GM23338 (cell line): ENCODE measurements at regions not wholly inside any gene's neighbourhood (a gene's known extent, or its start where the extent isn't known, plus 50 kb on each side); places are given as distances from the start of the nearest gene placed in this dataset.

Experiments
- CREB1 ChIP-seq: fragments of 250-450 bp; sonication (Bioruptor Pico); IDR thresholded peaks from 2 replicates; pipeline ENCODE4 v1.5.0; 2020; ENCODE audit warnings: low read depth, mild to moderate bottlenecking, moderate library complexity
- CTCF ChIP-seq, 2 experiments: fragments of 200-600 bp in 1 of 2; sonication (generic) in 1 of 2; conservative IDR thresholded peaks; 2 replicates each; pipeline versions ENCODE4 v1.5.1 to v1.6.1; 2016 to 2017; ENCODE audit warnings: antibody characterized with exemption in 2 of 2, low read depth in 2 of 2, mild to moderate bottlenecking in 2 of 2, moderate library complexity in 1 of 2
- EZH2 ChIP-seq: fragments of 200-600 bp; sonication (generic); IDR thresholded peaks from one replicate; pipeline ENCODE4 v1.8.0; 2017; ENCODE audit warnings: antibody characterized with exemption, mild to moderate bottlenecking, low read depth; ENCODE audit not compliant: unreplicated experiment
- EZH2phosphoT487 ChIP-seq: fragments of 200-600 bp; sonication (generic); IDR thresholded peaks from one replicate; pipeline ENCODE4 v1.8.1; 2018; ENCODE audit warnings: antibody characterized with exemption; ENCODE audit not compliant: unreplicated experiment
- JUNB ChIP-seq: IDR thresholded peaks from one replicate; pipeline ENCODE4 v1.6.1; 2016; ENCODE audit warnings: antibody characterized with exemption; ENCODE audit not compliant: unreplicated experiment
- POLR2AphosphoS5 ChIP-seq: IDR thresholded peaks from 2 replicates; pipeline ENCODE4 v1.6.1; 2016; ENCODE audit warnings: antibody characterized with exemption, low read depth
- REST ChIP-seq: IDR thresholded peaks from one replicate; pipeline ENCODE4 v1.6.1; 2018; ENCODE audit warnings: antibody characterized with exemption; ENCODE audit not compliant: unreplicated experiment
- STAT1 ChIP-seq: IDR thresholded peaks from one replicate; pipeline ENCODE4 v1.6.1; 2016; ENCODE audit warnings: antibody characterized with exemption; ENCODE audit not compliant: unreplicated experiment
- ZNF331 ChIP-seq: fragments of 250-450 bp; sonication (Bioruptor Pico); IDR thresholded peaks from 2 replicates; pipeline ENCODE4 v1.5.0; 2020; ENCODE audit warnings: low read depth, mild to moderate bottlenecking, moderate library complexity

DNA sequence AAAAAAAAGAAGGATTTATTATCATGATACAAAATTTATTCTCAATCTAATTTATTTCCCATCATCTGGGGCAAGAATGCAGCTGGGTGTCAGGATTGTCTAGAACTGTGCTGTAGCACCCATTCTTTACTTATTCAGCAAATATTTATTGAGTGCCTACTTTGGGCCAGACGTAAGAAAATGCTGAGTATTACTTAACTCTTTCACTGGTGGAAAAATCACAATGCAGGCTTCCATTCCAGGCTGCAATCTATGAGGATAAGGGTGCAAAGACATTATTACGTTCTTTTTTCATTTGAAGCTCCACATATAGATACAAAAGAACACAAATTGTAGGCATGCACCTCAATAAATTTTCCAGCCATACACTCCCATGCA, 86.0 kb upstream of the CDKN3 start:
- TF ChIP-seq CTCF (conservative IDR thresholded peaks at IDR 0.05; ENCODE audit: low read depth in 2 of 2) (no peak), POLR2AphosphoS5 (no peak), REST (no peak), EZH2phosphoT487 (no peak), JUNB (no peak), CREB1 (CRISPR knock-in tag) (no peak), EZH2 (no peak), ZNF331 (CRISPR knock-in tag) (no peak), STAT1 (no peak)
